ENCODE measurements at regions not wholly inside any gene's neighbourhood (a gene's known extent, or its start where the extent isn't known, plus 50 kb on each side); places are given as distances from the start of the nearest gene placed in this dataset.
"Not testable (repeated sequence)": the region's sequence is repeated elsewhere in the genome, so short reads cannot be mapped to it uniquely, and the experiment has no call there.

- CTCF ChIA-PET: no interaction called here
- H3K27me3 ChIP-seq (ENCODE audit: control insufficient read depth, insufficient read depth, low read length): no peaks in the 10 kb centered on the region
- H3K4me3 ChIP-seq (ENCODE audit: low read depth, low read length): no peak overlapping the region
- no peak for TF ChIP-seq CTCF (IDR thresholded peaks at IDR 0.05; ENCODE audit: insufficient read depth, low read depth, low read length)
- no peak for DNase-seq (ENCODE audit: low read depth)
- H3K36me3 ChIP-seq (ENCODE audit: control insufficient read depth, insufficient read depth, low read length): no peaks in the 10 kb centered on the region
- POLR2A ChIA-PET: interaction anchor here (0.6 kb wide), 1 partner anchor 22 kb away, joined by 3 read pairs; no protein-coding TSS in a partner anchor
Observed at GRCh38 chr12:25365340-25365730, 114.6 kb upstream of the KRAS start.

GRCh38 chr12:25364529-25365339 is 114.0 kb upstream of the KRAS start:
- no peak for TF ChIP-seq CTCF (IDR thresholded peaks at IDR 0.05; ENCODE audit: insufficient read depth, low read depth, low read length)
- ChIA-PET CTCF (no interaction called here), POLR2A (no interaction called here)
- Histone ChIP-seq H3K36me3 (ENCODE audit: control insufficient read depth, insufficient read depth, low read length) (no peaks in the 10 kb centered on the region), H3K4me3 (ENCODE audit: low read depth, low read length) (no peak overlapping the region), H3K27me3 (ENCODE audit: control insufficient read depth, insufficient read depth, low read length) (no peaks in the 10 kb centered on the region)
- no peak for DNase-seq (ENCODE audit: low read depth)

GRCh38 chr12:25362646-25363045 is 111.9 kb upstream of the KRAS start:
- DNase-seq (ENCODE audit: low read depth): no peak
- CTCF ChIA-PET: no interaction called here
- TF ChIP-seq CTCF (IDR thresholded peaks at IDR 0.05; ENCODE audit: insufficient read depth, low read depth, low read length): no peak
- Histone ChIP-seq H3K4me3 (ENCODE audit: low read depth, low read length) (no peak overlapping the region), H3K27me3 (ENCODE audit: control insufficient read depth, insufficient read depth, low read length) (no peaks in the 10 kb centered on the region), H3K36me3 (ENCODE audit: control insufficient read depth, insufficient read depth, low read length) (no peaks in the 10 kb centered on the region)
- POLR2A ChIA-PET: no interaction called here

GRCh38 chr12:25361511-25361910 is 110.8 kb upstream of the KRAS start:
- POLR2A ChIA-PET: no interaction called here
- H3K27me3 ChIP-seq (ENCODE audit: control insufficient read depth, insufficient read depth, low read length): no peaks in the 10 kb centered on the region
- TF ChIP-seq CTCF (IDR thresholded peaks at IDR 0.05; ENCODE audit: insufficient read depth, low read depth, low read length): no peak
- DNase-seq (ENCODE audit: low read depth): no peak
- H3K36me3 ChIP-seq (ENCODE audit: control insufficient read depth, insufficient read depth, low read length): no peaks in the 10 kb centered on the region
- CTCF ChIA-PET: interaction anchor here (0.6 kb wide), 1 partner anchor 150 kb away, joined by 3 read pairs; no protein-coding TSS in a partner anchor
- H3K4me3 ChIP-seq (ENCODE audit: low read depth, low read length): no peak overlapping the region

GRCh38 chr12:25357595-25357994 is 106.9 kb upstream of the KRAS start:
- Histone ChIP-seq H3K36me3 (ENCODE audit: control insufficient read depth, insufficient read depth, low read length) (no peaks in the 10 kb centered on the region), H3K4me3 (ENCODE audit: low read depth, low read length) (no peak overlapping the region), H3K27me3 (ENCODE audit: control insufficient read depth, insufficient read depth, low read length) (no peaks in the 10 kb centered on the region)
- ChIA-PET CTCF (no interaction called here), POLR2A (no interaction called here)
- no peak for DNase-seq (ENCODE audit: low read depth)
- TF ChIP-seq CTCF (IDR thresholded peaks at IDR 0.05; ENCODE audit: insufficient read depth, low read depth, low read length): no peak

GRCh38 chr12:25352942-25353341 is 102.2 kb upstream of the KRAS start:
- H3K36me3 ChIP-seq (ENCODE audit: control insufficient read depth, insufficient read depth, low read length); H3K4me3 ChIP-seq (ENCODE audit: low read depth, low read length); CTCF ChIA-PET; POLR2A ChIA-PET; H3K27me3 ChIP-seq (ENCODE audit: control insufficient read depth, insufficient read depth, low read length); DNase-seq (ENCODE audit: low read depth): not testable (repeated sequence)
